HG03457 (cell line): ENCODE measurements at regions not wholly inside any gene's neighbourhood (a gene's known extent, or its start where the extent isn't known, plus 50 kb on each side); places are given as distances from the start of the nearest gene placed in this dataset.

Source experiments
- ATAC-seq: cut with Tn5 transposase; IDR thresholded peaks from one replicate; pipeline ENCODE4 v1.9.1; 2021; ENCODE audit warnings: moderate number of reproducible peaks; ENCODE audit not compliant: unreplicated experiment

DNA sequence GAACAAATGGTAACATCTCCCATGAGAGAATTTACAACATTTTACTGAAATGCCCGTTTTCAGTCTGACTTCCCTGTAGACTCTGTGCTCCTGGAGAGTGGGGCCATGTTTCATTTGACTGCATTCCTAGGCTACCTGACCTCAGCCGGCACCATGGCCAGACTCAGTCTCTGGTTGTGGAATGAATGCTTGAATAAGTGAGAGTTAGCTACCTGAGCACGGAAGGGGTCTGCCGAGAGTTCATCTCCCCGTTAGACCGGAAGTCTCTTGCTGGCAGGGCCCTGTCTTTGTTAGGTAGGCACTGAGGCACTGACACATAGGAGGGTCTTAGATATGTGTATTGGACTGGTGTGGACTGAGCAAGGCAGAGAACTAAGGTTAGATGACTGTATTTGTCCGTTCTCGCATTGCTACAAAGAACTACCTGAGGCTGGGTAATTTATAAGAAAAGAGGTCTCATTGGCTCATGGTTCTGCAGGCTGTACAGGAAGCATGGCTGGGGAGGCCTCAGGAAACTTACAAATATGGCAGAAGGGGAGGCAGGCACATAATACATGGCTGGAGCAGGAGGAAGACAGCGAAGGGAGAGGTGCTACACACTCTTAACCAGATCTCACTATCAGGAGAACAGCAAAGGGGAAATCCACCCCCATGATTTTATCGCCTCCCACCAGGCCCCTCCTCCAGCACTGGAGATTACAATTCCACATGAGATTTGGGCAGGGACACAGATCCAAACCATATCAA is 271.2 kb downstream of the GLI2 start:
- ATAC-seq: no peak

DNA sequence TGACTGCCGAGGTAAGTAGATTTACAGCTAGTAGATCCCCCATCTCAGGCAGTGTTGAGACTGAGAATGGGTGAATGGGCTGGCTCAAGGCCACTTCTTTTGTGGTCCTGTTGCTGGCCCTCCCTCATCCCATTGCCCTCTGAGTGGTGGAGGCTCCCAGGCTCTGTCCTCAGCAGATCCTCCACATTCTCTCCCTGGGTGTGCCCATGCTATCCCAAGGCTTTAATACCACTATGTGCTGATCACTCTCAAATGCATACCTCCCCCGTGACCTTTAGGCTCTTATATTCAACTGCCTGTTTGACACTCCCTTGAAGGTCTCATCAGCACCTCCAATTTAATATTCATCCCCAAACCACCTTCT is 271.8 kb downstream of the GLI2 start:
- no peak for ATAC-seq

DNA sequence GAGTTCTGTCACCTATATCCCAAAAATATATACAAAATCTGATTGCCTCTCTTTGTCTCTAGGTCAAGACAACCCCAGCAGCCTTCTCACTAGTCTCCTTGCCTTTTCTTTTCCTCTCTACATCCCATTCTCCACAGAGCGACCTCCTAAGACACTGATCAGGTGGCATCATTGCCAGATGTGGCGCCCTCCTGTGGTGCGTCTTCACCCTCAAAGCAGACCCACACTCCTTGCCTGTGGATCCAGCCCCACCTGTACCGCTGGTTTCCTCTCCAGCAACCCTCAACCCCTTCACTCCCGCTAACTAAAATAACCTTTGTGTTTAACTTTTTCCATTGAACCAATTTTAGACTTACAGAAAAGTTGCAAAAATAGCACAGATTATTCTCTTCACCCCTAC is 273.3 kb downstream of the GLI2 start:
- no peak for ATAC-seq

DNA sequence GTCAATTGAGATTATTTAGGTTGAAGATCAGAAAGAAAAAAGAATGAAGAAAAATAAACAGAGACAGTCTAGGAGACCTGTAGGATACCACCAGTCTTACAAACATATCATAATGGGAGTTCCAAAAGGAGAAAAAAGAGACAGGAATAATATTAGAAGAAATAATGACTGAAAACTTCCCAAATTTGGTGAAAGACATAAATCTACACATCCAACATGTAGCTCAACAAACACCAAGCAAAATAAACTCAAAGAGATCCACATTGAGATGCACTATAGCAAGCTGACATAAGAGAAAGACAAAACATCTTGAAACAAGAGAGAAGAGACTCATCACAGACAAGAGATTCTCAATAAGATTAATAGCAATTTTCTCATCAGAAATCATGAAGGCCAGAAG is 274.0 kb downstream of the TFCP2L1 start:
- ATAC-seq: no peak

DNA sequence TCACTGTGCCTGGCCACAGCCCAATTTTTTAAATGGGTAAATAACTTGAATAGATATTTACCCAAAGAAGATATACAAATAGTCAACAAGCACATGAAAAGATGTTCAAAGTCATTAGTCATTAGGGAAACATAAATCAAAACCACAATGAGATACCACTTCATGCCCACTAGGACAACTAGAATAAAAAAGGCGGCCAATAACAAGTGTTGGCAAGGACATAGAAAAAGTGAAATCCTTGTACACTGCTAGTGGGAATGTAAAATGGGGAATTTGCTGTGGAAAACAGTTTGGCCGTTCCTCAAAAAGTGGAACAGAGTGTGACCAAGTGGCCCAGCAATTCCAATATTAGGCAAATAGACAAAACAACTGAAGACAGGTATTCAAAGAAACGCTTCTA is 270.1 kb downstream of the TFCP2L1 start:
- no peak for ATAC-seq

DNA sequence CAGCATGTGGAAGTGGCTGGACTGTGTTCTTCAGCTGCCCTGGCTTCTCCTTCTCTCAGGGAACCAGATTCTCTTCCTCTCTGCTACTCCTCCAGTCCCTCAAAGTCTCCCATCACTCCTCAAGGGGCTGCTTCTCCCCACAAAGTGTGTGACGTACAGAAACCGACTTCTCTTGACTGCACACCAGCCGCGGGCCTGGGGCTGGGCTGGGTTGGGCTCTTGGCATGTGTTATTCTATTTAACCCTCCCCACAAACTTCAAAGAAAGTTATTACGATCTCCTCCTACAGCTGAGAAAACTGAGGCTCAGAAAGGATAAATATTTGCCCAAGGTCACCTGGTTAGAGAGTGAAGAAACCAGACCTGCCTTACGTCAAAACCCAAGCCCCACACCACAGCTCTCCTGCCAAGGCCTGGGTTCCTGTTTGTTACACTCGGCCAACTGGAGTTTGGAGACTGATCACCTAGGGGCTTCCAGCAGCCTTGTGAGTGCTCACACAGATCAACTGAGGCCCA is 269.0 kb downstream of the TFCP2L1 start:
- ATAC-seq: no peak

DNA sequence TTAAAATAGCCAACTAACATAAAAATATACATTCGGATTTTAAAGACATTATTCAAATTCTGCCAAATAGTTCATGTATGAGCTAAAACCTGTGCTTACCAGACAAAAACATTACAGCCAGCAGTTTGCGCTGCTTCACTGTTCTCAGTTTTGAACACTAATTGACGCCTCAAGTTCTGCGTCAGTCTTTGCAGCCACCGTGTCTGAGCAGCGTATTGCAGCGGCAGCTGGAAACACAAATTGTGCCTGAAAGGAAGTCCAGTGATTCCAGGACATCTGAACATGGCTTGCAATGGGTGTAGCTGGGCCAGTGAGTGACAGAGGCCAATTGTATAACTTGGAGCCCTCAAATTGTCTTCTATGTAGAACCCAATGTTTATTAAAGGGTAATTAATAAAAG is 267.6 kb downstream of the TFCP2L1 start:
- ATAC-seq: no peak

DNA sequence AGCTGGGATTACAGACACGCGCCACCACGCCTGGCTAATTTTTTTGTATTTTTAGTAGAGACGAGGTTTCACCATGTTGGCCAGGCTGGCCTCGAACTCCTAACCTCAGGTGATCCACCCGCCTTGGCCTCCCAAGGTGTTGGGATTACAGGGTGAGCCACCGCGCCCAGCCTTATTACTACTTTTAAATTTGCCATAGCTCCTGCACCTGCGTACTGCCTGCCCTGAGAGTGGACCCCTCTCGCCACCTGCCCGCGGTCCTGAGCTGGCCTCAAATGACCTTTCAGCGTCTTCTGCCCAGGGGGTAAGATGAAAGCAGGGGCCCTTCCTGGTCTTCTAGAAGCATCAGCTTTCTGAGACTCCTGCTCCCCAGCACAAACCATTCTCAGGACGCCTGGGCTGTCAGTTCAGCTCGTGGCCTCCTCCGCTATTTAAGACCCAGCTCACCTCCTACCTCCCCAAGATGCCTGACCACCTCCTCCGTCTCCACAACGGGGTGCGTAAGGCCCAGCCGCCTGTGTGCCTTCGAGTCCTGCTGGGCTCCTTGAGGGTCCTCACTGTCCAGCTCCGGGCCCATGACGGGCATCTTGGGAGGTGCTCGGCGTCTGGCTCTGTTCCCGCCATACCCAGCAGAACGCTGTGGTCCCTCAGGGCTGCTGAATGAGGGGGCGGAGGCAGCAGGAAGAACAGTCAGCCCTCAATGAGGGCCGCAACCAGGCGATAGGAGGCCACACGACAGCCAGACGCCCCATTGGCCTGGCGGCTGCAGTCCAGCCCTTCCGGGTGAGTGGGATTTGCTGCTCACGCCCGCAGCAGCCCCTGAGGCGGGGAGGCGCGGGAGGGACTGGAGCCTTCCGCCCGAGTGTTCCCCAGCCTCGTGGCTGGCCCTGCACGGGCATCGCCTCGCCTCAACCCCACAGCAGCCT is 266.6 kb downstream of the TFCP2L1 start:
- no peak for ATAC-seq

DNA sequence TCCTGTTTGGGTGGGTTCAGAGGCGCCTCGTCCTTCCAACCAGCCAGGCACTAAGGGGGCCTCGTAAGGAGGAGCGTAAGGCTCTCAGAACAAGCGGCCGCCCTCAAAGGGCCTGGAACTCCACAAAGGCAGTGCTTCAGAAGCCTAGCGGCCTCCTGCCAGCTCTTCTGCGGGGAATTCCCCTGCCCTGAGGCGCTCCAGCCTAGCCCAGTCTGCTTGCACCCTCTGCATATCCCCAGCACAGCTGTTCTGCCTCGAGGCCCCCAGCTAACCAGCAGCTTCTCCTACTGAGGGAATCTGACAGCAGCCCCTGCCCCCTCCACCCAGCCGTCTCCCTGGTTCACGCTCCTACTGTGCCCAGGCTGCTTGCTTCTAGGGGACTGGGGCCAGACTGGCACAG is 265.9 kb downstream of the TFCP2L1 start:
- no peak for ATAC-seq

DNA sequence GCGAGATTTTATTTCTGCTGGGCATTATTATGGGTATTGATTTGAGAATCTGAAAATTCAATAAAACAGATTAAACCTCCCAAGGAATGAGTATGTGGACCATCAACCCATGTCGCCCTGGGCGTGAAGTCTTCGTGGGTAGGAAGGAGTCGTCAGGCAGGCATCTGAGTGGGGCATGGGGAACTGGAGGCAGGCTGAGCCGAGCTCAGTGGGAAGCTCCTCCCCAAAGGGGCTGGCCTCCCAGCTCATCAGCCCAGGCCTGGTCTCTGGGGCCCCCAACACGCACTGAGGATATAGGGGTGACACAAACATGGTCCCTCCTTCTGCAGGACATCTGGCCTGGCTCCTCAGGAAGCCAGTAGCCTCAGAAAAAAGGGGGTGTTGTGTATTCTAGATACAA is 265.2 kb downstream of the TFCP2L1 start:
- no peak for ATAC-seq

DNA sequence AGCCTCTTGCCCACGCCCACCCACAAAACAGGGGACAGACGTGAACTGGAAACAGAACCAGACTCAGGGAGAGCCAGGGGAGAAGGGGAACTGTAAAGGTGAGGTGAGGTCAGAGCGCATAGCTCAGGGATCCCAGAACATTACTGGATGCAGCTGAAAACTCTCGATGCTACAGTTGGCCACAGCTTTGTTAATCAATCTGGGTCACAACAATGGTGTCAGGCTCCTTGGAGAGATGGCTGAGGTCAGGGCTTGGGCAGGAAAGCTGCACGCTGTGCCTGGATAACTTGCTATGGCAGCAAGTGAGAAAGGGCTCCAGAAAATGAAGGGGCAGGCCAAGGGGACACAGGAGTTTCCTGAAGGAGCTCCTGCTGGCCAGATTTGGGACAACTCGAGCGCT is 263.3 kb downstream of the TFCP2L1 start:
- ATAC-seq: no peak

DNA sequence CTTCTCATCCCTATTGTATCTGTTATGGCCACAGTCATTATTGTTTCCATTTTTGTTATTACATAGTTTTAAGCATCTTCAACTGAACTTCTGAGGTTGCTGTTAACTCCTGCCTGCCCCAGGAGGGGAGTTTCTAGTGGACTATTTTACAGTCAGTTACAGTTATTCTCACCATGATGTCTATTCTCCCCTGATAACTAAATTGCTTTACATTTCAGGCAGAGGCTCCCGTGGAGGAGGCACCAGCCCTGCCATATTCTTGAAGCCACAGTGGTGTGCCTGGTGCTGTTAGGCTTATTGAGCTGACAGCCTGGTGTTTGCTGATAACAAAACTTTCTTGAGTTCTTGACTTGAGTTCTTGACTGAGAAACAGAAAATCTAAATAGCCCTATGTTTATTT is 256.4 kb downstream of the TFCP2L1 start:
- no peak for ATAC-seq

DNA sequence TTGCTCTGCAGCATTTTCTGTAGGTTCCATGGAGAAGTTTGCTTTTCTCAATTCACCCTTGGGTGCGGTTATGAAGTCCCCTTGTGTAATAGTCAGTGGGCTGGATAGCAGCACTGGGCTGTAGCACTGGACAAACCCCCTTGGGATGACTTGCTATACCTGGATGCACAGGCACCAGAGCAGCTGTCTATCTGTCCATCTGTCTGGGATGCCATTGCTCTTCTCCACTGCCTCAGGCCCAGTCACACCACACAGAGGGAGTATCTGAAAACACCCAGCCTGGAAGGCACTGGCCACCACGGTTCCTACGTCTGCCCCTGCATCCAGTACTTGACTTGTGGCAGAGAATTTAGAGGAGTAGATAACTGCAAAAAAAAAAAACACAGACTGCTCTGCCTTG is 254.5 kb downstream of the TFCP2L1 start:
- no peak for ATAC-seq

DNA sequence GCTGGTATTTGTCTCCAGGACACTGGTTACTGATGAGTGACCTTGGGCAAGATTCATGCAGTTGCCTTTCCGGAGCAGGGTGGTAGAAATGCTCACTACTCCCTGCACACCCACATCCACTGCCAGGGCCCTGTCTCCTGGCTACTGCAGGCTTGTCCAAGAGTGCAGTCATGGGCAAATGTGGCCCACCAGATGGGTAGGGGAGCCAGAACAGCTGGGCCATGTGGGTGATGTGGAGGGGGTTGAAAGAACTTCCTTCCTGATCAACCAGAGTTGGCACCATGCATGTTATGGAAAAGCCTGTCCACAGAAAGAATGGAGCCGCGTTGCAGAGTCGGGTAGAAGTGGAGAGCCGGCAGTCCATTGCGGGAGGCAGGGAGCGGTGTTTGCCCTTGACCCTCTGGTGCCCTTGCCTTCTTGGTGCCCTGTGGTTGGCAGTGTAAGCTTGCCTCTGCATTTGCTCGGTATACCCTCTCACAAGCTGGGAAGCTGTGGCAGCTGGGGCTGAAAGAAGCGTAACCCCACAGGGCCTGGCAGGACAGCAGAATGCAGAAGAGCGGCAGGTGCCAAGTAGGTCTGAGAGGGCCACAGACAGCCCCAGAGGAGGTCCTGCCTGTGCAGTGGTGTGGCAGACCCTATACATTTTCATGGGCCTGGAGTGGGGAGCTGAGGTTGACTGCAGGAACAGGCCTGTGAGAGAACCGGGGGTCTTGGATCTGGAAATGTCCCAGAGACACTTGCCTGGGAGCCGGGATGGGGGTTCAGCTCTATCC is 253.2 kb downstream of the TFCP2L1 start:
- ATAC-seq: no peak

DNA sequence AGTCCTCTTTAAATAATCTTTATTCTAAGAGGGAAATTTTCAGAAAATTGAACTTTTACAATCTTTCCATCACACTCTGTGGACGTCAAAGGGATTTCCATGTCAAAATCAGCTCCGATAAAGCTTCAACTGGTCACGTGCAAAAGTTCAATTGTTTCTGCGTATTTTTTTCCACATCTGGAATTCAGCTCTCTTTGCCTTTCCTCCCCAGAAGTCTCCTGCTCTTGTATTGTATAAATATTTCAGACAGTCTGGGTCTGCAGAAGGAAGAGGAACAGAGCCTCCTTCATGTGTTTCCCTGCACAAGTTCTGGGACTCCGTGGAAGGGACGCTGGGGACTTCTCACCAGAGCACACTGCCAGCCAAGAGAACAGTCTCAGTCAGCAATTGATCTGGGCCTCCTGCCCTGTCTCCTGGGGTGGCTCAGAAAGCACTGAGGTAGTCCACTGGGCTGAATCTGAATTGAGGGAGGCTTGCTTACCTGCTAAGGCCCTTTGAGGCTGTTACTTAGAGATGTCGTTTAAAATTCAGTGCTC is 251.5 kb downstream of the TFCP2L1 start:
- no peak for ATAC-seq

DNA sequence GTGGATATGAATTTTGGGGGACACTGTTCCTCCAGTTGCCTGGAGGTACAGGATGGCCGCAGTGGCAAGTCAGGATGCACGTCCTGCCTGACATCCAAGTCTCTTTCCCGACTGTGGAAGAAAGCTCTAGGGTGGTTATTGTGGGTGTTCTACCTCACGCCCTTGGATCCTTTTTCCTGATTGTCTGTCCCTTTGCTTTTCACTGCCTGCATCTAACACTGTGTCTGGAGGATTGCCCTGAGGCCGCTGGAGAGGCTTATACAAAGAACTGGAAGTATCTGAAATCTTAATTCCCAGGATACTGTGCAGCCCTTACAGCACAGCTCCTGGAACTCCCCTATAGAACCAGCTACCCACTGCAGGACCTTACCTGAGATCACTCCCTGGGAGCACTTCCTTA is 250.5 kb downstream of the TFCP2L1 start:
- ATAC-seq: no peak

DNA sequence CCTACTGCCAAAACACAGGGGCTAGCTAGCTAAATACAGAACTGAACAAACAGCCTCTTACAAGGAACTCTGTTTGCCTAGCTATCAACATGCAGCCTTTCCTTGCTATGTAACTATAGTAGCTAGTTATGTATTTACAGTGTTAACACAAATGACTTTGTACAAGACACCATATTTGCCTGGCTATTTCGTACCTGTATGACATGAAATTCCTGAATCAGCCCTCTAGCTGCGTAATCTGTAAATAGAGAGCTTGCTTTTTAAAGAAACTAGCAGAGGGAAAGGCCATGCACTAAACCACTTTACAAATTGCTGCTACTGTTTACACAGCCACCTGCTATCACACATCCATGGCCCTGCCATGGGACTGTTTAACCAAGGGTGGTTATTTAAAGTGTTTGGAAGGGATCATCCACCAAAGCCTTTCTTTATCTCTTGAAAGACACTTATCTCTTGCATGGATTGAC is 248.7 kb downstream of the TFCP2L1 start:
- ATAC-seq: no peak

DNA sequence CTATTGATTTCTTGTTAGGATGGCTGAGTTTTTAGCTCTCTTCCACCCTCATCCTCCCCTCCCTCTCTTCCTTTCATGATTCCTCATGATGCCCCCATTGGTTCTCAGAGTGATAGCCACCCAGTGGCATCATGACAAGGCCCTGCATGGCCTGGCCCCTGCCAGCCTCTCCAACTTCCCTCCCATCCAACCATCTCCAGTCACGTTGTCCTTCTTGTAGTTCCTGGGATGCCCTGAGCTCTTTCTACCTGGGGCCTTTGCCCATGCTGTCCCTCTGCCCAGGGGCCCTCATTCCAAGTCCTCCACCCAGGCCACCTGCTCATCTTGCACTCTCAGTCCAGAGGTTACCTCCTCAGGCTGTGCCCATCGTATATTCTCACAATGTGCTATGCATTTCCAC is 247.5 kb downstream of the TFCP2L1 start:
- no peak for ATAC-seq

DNA sequence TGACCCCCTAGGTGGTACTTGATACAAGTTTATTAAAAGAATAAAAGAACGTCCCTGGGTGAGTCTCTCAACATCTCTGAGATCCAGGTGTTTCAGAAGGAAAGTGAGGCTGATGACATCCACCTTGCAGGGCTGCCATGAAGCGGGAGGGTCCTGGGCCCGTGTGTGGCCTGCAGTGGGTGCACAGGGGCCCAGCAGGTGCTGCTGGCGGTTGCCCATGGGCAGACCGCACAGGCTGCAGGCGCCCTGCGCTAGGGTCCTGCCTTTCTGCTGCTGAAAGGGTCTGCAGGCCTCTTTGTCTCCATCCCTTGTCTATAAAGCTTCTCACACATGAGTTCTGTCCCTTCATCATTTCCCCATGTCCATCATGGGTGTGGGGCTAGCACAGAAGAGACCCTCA is 247.0 kb downstream of the TFCP2L1 start:
- no peak for ATAC-seq

DNA sequence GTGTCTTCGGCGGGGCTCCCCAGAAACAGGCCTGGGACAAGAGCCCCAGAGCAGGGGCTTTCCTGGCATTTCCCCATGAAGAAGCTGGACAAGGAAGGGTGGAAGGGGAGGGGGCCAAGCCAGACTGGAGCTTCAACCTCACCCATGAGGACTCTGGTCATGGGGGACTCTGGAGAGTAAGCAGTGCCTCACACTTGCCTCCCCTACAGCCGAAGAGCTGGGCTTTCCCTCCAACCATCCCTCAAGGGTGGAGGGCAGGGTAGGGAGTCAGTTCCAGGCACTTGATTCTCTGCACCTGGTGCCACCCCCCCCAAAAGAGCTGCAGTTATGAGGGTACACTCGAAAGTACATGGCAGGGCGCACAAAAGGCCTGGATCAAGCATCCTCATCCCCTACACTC is 246.6 kb downstream of the TFCP2L1 start:
- no peak for ATAC-seq
